Natural killer cell (primary cell): ENCODE measurements at regions not wholly inside any gene's neighbourhood (a gene's known extent, or its start where the extent isn't known, plus 50 kb on each side); places are given as distances from the start of the nearest gene placed in this dataset.

Experiments used
- ATAC-seq, 3 donors: fragments of 150-1000 bp in 2 of 3; fragments of 200-7000 bp in 1 of 3; cut with Tn5 transposase; 1 replicate in 1 of 3; 2 replicates in 2 of 3; pipeline ENCODE4 v1.10.0; 2021; ENCODE audit warnings: mild to moderate bottlenecking in 2 of 3, moderate library complexity in 2 of 3
- DNase-seq, 2 donors: peaks; one replicate each; pipeline versions ENCODE4 v3.0.0 to v3.0.0-alpha.2; 2013 to 2021; ENCODE audit warnings: mixed read lengths in 1 of 2
- H3K27ac ChIP-seq: one replicate; pipeline ENCODE4 v1.5.1; 2013; ENCODE audit warnings: mild to moderate bottlenecking, low read length
- H3K27me3 ChIP-seq: one replicate; pipeline ENCODE4 v1.6.1; 2013; ENCODE audit warnings: low read length; ENCODE audit not compliant: control insufficient read depth, insufficient read depth
- H3K36me3 ChIP-seq: one replicate; pipeline ENCODE4 v1.6.1; 2013; ENCODE audit warnings: low read length; ENCODE audit not compliant: control insufficient read depth, insufficient read depth
- H3K4me1 ChIP-seq: one replicate; pipeline ENCODE4 v1.6.1; 2013; ENCODE audit warnings: low read length; ENCODE audit not compliant: control insufficient read depth, insufficient read depth
- H3K4me3 ChIP-seq: one replicate; pipeline ENCODE4 v1.5.1; 2013; ENCODE audit warnings: low read length
- H3K9me3 ChIP-seq: one replicate; pipeline ENCODE4 v1.6.1; 2013; ENCODE audit warnings: low read length; ENCODE audit not compliant: control insufficient read depth, insufficient read depth
- H3K27ac Mint-ChIP-seq, 2 donors: one replicate each; pipeline ENCODE4 v1.8.0; 2022; ENCODE audit warnings: mild to moderate bottlenecking in 2 of 2, mixed read lengths in 2 of 2, moderate library complexity in 1 of 2
- H3K27me3 Mint-ChIP-seq, 2 donors: one replicate each; pipeline ENCODE4 v1.8.0; 2022; ENCODE audit warnings: low read depth in 2 of 2, mixed read lengths in 2 of 2
- H3K36me3 Mint-ChIP-seq: one replicate; pipeline ENCODE4 v1.8.0; 2022; ENCODE audit warnings: mixed read lengths
- H3K4me1 Mint-ChIP-seq, 2 donors: one replicate each; pipeline ENCODE4 v1.8.0; 2022; ENCODE audit warnings: mixed read lengths in 2 of 2
- H3K4me3 Mint-ChIP-seq: one replicate; pipeline ENCODE4 v1.8.0; 2022; ENCODE audit warnings: mild to moderate bottlenecking, moderate library complexity, mixed read lengths
- H3K9me3 Mint-ChIP-seq, 2 donors: one replicate each; pipeline ENCODE4 v1.8.0; 2022; ENCODE audit warnings: mixed read lengths in 2 of 2
- CTCF ChIP-seq: fragments of 200-600 bp; IDR thresholded peaks from one replicate; pipeline ENCODE4 v1.8.0; 2022; ENCODE audit warnings: antibody characterized with exemption
- WGBS: methylation state at CpG from one replicate; pipeline ENCODE4 v1.1.7; 2013; ENCODE audit warnings: missing lambda C conversion rate; ENCODE audit not compliant: insufficient coverage; 5-methylcytosine and 5-hydroxymethylcytosine counted together
- intact Hi-C: fragments of 100-400 bp; cut with micrococcal nuclease; formaldehyde crosslinking; loops from one replicate; pipeline ENCODE4 v1.14.2; 2022

GRCh38 chr15:31782016-31782783 is 248.1 kb upstream of the CHRNA7 start:
- Histone ChIP-seq H3K9me3 (no peaks in the 10 kb centered on the region), H3K4me1 (no peaks in the 10 kb centered on the region), H3K36me3 (no peaks in the 10 kb centered on the region), H3K27me3 (no peaks in the 10 kb centered on the region), H3K4me3 (no peak overlapping the region), H3K27ac (no peak overlapping the region)
- 75% methylated on average over 9 of the region's 9 CpGs for WGBS
- intact Hi-C loops: no loop called here
- no peaks in the 10 kb centered on the region for H3K36me3 Mint-ChIP-seq
- peaks cover 10 to 34% of the 10 kb centered on the region in 2 donors for H3K27me3 Mint-ChIP-seq
- no peak for TF ChIP-seq CTCF
- no peak for DNase-seq
- no peak for ATAC-seq
- no peak overlapping the region for H3K4me3 Mint-ChIP-seq
- H3K27ac Mint-ChIP-seq: no peak overlapping the region
- H3K9me3 Mint-ChIP-seq: no peaks in the 10 kb centered on the region
- H3K4me1 Mint-ChIP-seq: no peaks in the 10 kb centered on the region

GRCh38 chr15:31782951-31783350 is 247.4 kb upstream of the CHRNA7 start:
- H3K27me3 Mint-ChIP-seq: peaks cover 6 to 26% of the 10 kb centered on the region in 2 donors
- H3K36me3 Mint-ChIP-seq: no peaks in the 10 kb centered on the region
- no peaks in the 10 kb centered on the region for H3K4me1 Mint-ChIP-seq
- Histone ChIP-seq H3K9me3 (no peaks in the 10 kb centered on the region), H3K4me1 (no peaks in the 10 kb centered on the region), H3K36me3 (no peaks in the 10 kb centered on the region), H3K27ac (no peak overlapping the region), H3K4me3 (no peak overlapping the region), H3K27me3 (no peaks in the 10 kb centered on the region)
- DNase-seq: no peak
- intact Hi-C loops: no loop called here
- ATAC-seq: no peak
- no peak overlapping the region for H3K27ac Mint-ChIP-seq
- WGBS: 69% methylated on average over 3 of the region's 3 CpGs
- TF ChIP-seq CTCF: no peak
- no peaks in the 10 kb centered on the region for H3K9me3 Mint-ChIP-seq
- no peak overlapping the region for H3K4me3 Mint-ChIP-seq

GRCh38 chr15:31786360-31786759 is 244.0 kb upstream of the CHRNA7 start:
- H3K27ac Mint-ChIP-seq: no peak overlapping the region
- no peaks in the 10 kb centered on the region for H3K9me3 Mint-ChIP-seq
- no peaks in the 10 kb centered on the region for H3K36me3 Mint-ChIP-seq
- no peaks in the 10 kb centered on the region for H3K4me1 Mint-ChIP-seq
- Histone ChIP-seq H3K4me3 (no peak overlapping the region), H3K36me3 (no peaks in the 10 kb centered on the region), H3K27me3 (no peaks in the 10 kb centered on the region), H3K27ac (no peak overlapping the region), H3K4me1 (no peaks in the 10 kb centered on the region), H3K9me3 (no peaks in the 10 kb centered on the region)
- 69% methylated on average over 4 of the region's 4 CpGs for WGBS
- no peak for DNase-seq
- intact Hi-C loops: no loop called here
- ATAC-seq: no peak
- H3K4me3 Mint-ChIP-seq: no peak overlapping the region
- peaks cover 5 to 18% of the 10 kb centered on the region in 2 donors for H3K27me3 Mint-ChIP-seq
- no peak for TF ChIP-seq CTCF

- H3K4me3 Mint-ChIP-seq: no peak overlapping the region
- Histone ChIP-seq H3K27ac (no peak overlapping the region), H3K27me3 (no peaks in the 10 kb centered on the region), H3K4me1 (no peaks in the 10 kb centered on the region), H3K9me3 (no peaks in the 10 kb centered on the region), H3K36me3 (no peaks in the 10 kb centered on the region), H3K4me3 (no peak overlapping the region)
- H3K27ac Mint-ChIP-seq: no peak overlapping the region
- ATAC-seq: no peak
- intact Hi-C loops: no loop called here
- TF ChIP-seq CTCF: no peak
- peaks cover 4 to 15% of the 10 kb centered on the region in 2 donors for H3K27me3 Mint-ChIP-seq
- no peaks in the 10 kb centered on the region for H3K9me3 Mint-ChIP-seq
- no peak for DNase-seq
- no peaks in the 10 kb centered on the region for H3K4me1 Mint-ChIP-seq
- WGBS: 57% methylated on average over 3 of the region's 3 CpGs
- no peaks in the 10 kb centered on the region for H3K36me3 Mint-ChIP-seq
Measured at GRCh38 chr15:31788104-31788503, 242.2 kb upstream of the CHRNA7 start.
